Fibroblast of the aortic adventitia (primary cell): ENCODE measurements at regions not wholly inside any gene's neighbourhood (a gene's known extent, or its start where the extent isn't known, plus 50 kb on each side); places are given as distances from the start of the nearest gene placed in this dataset.

Experiments used
- DNase-seq: peaks from one replicate; pipeline ENCODE4 v3.0.0-alpha.2; 2010; ENCODE audit warnings: low read depth
- H3K4me3 ChIP-seq: 2 replicates; pipeline ENCODE4 v1.5.1; 2011; ENCODE audit warnings: low read depth, mild to moderate bottlenecking, control low read depth, low read length, moderate library complexity
- TF ChIP-seq, protein P1 (sequence below): IDR thresholded peaks from 2 replicates; pipeline ENCODE4 v1.5.1; 2011; ENCODE audit warnings: mild to moderate bottlenecking, low read length, control low read depth, inconsistent platforms; ENCODE audit not compliant: insufficient read depth

DNA sequence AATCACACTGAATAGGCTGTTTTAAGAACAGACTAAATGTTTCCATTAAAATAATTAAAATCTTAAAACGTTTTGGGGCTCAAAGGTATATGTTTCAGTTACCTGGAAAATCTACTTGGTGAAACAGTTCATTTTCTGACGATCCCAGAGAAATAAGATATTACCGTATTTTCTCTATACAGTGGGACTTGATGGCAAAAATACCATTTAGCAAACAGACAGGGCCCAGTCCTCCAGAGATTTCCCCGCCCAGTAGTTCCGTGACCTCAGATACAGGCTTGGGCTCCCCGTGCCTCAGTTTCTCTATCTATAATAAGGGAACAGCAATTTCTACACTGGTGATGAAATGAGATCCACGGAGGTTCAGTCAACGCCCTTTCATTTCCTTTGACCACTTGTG is 304.4 kb downstream of the VRK1 start:
- no peak for DNase-seq

DNA sequence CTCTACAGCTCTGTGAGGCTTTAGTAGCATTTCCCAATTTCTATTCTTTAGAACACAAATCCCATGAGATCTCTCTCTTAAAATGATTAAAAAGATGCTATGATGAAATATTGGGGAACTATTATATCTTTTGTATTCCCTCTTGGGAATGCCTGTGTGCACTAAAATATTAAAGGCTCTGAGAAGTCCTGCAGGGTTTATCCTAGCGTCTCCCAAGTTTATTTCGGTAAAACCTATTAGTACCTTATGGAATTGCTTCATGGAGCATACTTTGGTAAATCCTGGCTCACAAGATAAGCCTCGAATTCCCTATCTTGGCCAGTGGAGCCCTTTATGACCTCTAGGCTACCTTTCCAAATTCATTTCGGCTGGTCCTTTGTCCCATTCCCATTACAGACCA is 306.8 kb downstream of the VRK1 start:
- no peak overlapping the region for H3K4me3 ChIP-seq
- TF ChIP-seq, protein P1, sequence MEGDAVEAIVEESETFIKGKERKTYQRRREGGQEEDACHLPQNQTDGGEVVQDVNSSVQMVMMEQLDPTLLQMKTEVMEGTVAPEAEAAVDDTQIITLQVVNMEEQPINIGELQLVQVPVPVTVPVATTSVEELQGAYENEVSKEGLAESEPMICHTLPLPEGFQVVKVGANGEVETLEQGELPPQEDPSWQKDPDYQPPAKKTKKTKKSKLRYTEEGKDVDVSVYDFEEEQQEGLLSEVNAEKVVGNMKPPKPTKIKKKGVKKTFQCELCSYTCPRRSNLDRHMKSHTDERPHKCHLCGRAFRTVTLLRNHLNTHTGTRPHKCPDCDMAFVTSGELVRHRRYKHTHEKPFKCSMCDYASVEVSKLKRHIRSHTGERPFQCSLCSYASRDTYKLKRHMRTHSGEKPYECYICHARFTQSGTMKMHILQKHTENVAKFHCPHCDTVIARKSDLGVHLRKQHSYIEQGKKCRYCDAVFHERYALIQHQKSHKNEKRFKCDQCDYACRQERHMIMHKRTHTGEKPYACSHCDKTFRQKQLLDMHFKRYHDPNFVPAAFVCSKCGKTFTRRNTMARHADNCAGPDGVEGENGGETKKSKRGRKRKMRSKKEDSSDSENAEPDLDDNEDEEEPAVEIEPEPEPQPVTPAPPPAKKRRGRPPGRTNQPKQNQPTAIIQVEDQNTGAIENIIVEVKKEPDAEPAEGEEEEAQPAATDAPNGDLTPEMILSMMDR, result no peak
- DNase-seq, result no peak

More for the DNA sequence above, 304.4 kb downstream of the VRK1 start:
- TF ChIP-seq, protein P1, result no peak
- H3K4me3 ChIP-seq, result no peak overlapping the region

DNA sequence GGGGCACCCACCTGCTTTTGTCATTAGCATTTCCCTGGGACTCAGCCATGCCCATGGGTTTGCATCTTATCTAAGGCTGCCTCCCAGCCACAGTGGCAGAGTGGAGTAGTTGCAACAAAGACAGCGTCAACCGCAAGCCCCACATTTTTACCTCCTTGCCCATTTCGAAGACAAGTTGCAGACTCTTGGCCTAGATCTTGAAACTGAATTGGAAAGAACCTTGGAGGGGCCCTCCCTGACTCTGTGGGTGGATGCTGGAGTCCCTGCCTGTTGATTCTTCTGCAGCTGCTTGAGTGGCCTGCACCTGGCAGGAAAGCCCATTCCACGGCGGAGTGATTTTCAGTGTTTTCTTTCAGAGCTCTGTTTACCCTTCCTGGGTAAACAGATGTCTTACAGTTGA is 309.0 kb downstream of the VRK1 start:
- no peak overlapping the region for H3K4me3 ChIP-seq
- TF ChIP-seq, protein P1, result no peak

DNA sequence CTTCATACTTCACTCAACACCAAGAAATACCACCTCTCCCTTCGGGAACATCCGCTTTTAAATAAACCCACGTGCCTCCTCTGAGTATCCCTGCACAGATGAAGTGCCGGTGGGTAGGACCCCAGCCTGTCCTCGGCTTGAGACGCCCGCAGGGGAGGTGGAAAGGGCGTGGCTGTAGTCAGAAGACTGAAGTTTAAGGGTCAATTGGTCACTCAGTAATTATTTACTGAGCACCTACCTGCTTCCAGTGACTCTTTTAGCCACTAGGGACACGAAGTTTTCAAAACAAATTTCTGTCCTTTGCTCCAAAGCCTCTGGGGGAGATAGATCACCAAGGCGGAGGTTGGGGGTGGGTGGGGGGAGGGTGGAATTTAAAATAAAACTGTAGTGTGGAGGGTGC is 309.4 kb downstream of the VRK1 start:
- TF ChIP-seq, protein P1, result no peak
- DNase-seq, result no peak
- H3K4me3 ChIP-seq, result no peak overlapping the region

More for the DNA sequence above, 309.0 kb downstream of the VRK1 start:
- DNase-seq, result no peak

DNA sequence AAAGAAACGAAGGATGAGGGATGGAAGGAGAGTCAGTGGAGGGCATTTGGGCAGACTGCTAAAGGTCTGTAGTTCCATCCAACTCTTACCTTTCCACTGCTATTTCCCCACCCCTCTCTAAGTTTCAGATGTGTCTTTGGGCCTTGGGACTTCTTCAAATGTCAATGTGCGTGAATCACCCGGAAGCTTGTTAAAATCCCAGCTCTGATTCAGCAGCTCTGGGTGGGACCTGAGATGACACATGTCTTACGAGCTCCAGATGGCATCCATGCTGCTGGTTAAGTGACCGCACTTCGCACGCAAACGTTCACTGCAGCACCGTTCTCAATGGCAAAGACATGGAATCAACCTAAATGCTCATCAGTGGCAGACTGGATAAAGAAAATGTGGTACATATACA is 309.9 kb downstream of the VRK1 start:
- no peak overlapping the region for H3K4me3 ChIP-seq
- no peak for DNase-seq
- TF ChIP-seq, protein P1, result no peak

DNA sequence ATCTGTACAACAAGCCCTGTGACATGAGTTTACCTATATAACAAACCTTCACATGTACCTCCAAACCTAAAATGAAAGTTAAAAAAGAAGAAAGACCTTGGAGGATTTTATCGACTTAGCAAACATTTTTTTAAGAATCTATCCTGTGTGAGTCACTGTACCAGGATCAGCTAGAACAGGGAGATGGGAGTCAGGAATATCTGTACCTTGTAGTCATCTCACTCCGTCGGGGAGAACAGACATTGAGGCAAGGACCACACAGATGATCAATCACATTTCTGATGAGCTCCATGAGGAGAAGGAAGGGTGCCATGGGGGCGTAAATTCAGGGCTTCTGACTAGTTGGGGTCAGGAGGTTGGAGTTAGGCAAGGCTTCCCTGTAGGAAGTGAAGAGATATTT is 310.6 kb downstream of the VRK1 start:
- TF ChIP-seq, protein P1, result no peak
- no peak overlapping the region for H3K4me3 ChIP-seq
- no peak for DNase-seq

DNA sequence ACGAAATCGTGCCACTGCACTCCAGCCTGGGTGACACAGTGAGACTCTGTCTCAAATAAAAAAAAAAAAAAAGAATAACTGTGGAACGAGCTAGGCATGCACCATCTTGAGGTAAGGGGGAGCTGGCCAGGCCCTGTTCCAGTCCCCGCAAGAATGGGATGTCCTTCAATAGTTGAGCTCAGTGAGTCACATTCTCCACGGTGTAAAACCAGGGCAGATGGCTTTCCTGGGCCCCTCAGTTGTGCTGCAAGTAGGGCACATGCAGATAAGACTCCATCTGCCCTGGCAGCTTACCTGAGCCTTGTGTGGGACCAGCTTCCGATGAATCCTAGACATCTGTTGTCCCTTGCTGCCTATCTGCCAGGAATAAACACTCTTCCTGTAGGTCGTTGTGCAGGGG is 312.1 kb downstream of the VRK1 start:
- no peak for DNase-seq
- TF ChIP-seq, protein P1, result no peak
- no peak overlapping the region for H3K4me3 ChIP-seq
